Peyer's patch (tissue), 4 donors: ENCODE measurements at regions not wholly inside any gene's neighbourhood (a gene's known extent, or its start where the extent isn't known, plus 50 kb on each side); places are given as distances from the start of the nearest gene placed in this dataset.

Experiments
- POLR2A ChIP-seq, 2 donors: fragments of 450-650 bp; IDR thresholded peaks; one replicate each; pipeline ENCODE4 v1.5.1; 2017; ENCODE audit warnings: antibody characterized with exemption in 2 of 2, mild to moderate bottlenecking in 2 of 2, moderate library complexity in 2 of 2
- TF ChIP-seq, protein P1 (sequence below), 6 experiments: fragments of 450-650 bp in 4 of 6; fragments of 200-600 bp in 2 of 6; sonication (generic) in 1 of 6; IDR thresholded peaks; one replicate each; pipeline ENCODE4 v1.5.1; 2017 to 2019; ENCODE audit warnings: antibody characterized with exemption in 6 of 6, mild to moderate bottlenecking in 3 of 6, moderate library complexity in 1 of 6

DNA sequence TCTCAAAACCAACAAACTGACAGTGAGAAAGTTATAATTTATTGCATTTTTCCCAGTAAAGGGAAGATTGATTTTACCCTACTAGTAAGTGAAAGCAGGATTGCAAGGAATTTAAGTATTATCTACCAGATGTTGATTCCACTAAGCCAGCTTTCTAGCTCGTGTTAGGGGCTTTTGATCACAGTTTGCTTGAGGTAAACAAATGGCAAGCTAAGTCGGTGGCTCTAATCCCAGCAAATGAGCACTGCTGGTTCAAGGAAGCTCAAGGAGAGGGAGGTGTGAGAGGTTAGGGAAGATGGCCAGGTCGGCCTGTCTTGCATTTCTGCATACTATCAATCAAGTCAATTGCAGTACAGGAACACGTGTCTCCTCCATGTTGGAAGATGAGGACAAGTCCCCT lies 448.7 kb upstream of the POM121L12 start:
- TF ChIP-seq, protein P1, sequence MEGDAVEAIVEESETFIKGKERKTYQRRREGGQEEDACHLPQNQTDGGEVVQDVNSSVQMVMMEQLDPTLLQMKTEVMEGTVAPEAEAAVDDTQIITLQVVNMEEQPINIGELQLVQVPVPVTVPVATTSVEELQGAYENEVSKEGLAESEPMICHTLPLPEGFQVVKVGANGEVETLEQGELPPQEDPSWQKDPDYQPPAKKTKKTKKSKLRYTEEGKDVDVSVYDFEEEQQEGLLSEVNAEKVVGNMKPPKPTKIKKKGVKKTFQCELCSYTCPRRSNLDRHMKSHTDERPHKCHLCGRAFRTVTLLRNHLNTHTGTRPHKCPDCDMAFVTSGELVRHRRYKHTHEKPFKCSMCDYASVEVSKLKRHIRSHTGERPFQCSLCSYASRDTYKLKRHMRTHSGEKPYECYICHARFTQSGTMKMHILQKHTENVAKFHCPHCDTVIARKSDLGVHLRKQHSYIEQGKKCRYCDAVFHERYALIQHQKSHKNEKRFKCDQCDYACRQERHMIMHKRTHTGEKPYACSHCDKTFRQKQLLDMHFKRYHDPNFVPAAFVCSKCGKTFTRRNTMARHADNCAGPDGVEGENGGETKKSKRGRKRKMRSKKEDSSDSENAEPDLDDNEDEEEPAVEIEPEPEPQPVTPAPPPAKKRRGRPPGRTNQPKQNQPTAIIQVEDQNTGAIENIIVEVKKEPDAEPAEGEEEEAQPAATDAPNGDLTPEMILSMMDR (IDR thresholded peaks at IDR 0.05), result no peak
- TF ChIP-seq POLR2A (IDR thresholded peaks at IDR 0.05), result no peak
